GM23248 (cell line): ENCODE measurements at regions not wholly inside any gene's neighbourhood (a gene's known extent, or its start where the extent isn't known, plus 50 kb on each side); places are given as distances from the start of the nearest gene placed in this dataset.

ENCODE experiments used
- DNase-seq: peaks from one replicate; pipeline ENCODE4 v3.0.0-alpha.2; 2015
- H2AFZ ChIP-seq: fragments of 200-600 bp; sonication (generic); 2 replicates; pipeline ENCODE4 v1.6.1; 2016; ENCODE audit warnings: antibody characterized with exemption
- H3F3A ChIP-seq: fragments of 200-600 bp; sonication (generic); 2 replicates; pipeline ENCODE4 v1.6.1; 2016; ENCODE audit warnings: mild to moderate bottlenecking, antibody characterized with exemption, mixed run types; ENCODE audit not compliant: insufficient read depth
- H3K27ac ChIP-seq: fragments of 200-600 bp; sonication (generic); 2 replicates; pipeline ENCODE4 v1.5.1; 2016; ENCODE audit warnings: mild to moderate bottlenecking
- H3K27me3 ChIP-seq: fragments of 200-600 bp; sonication (generic); replicated peaks from 2 replicates; pipeline ENCODE4 v1.6.1; 2016; ENCODE audit warnings: mild to moderate bottlenecking; ENCODE audit not compliant: insufficient read depth
- H3K36me3 ChIP-seq: fragments of 200-600 bp; sonication (generic); 2 replicates; pipeline ENCODE4 v1.6.1; 2016; ENCODE audit warnings: low read depth, mild to moderate bottlenecking
- H3K4me1 ChIP-seq: fragments of 200-600 bp; sonication (generic); 2 replicates; pipeline ENCODE4 v1.6.1; 2016; ENCODE audit warnings: mild to moderate bottlenecking; ENCODE audit not compliant: insufficient read depth
- H3K4me2 ChIP-seq: fragments of 200-600 bp; sonication (generic); one replicate; pipeline ENCODE4 v1.6.1; 2016; ENCODE audit warnings: mild to moderate bottlenecking; ENCODE audit not compliant: unreplicated experiment
- H3K4me3 ChIP-seq: fragments of 200-600 bp; sonication (generic); 2 replicates; pipeline ENCODE4 v1.5.1; 2016; ENCODE audit warnings: mild to moderate bottlenecking
- H3K79me2 ChIP-seq: fragments of 200-600 bp; sonication (generic); 2 replicates; pipeline ENCODE4 v1.6.1; 2016; ENCODE audit warnings: mild to moderate bottlenecking; ENCODE audit not compliant: insufficient read depth
- H3K9ac ChIP-seq: fragments of 200-600 bp; sonication (generic); 2 replicates; pipeline ENCODE4 v1.6.1; 2016; ENCODE audit warnings: mild to moderate bottlenecking
- H3K9me2 ChIP-seq: fragments of 200-600 bp; sonication (generic); 2 replicates; pipeline ENCODE4 v1.6.1; 2016; ENCODE audit warnings: mixed run types, mild to moderate bottlenecking, moderate library complexity; ENCODE audit not compliant: insufficient read depth
- H3K9me3 ChIP-seq: fragments of 200-600 bp; sonication (generic); one replicate; pipeline ENCODE4 v1.6.1; 2017; ENCODE audit warnings: low read depth
- H4K20me1 ChIP-seq: fragments of 200-600 bp; sonication (generic); 2 replicates; pipeline ENCODE4 v1.6.0; 2016; ENCODE audit not compliant: insufficient read depth
- EZH2 ChIP-seq: fragments of 200-600 bp; sonication (generic); IDR thresholded peaks from 2 replicates; pipeline ENCODE4 v1.6.1; 2018; ENCODE audit warnings: antibody characterized with exemption, mild to moderate bottlenecking; ENCODE audit not compliant: insufficient read depth, poor library complexity, severe bottlenecking
- EZH2phosphoT487 ChIP-seq: fragments of 200-600 bp; sonication (generic); IDR thresholded peaks from 2 replicates; pipeline ENCODE4 v1.6.1; 2018; ENCODE audit warnings: antibody characterized with exemption, moderate library complexity, mild to moderate bottlenecking, low read depth; ENCODE audit not compliant: insufficient read depth
- WGBS, 2 experiments: methylation state at CpG; one replicate each; pipeline ENCODE4 v1.1.6; 2015 to 2017; ENCODE audit warnings: low lambda C conversion rate in 2 of 2, low coverage in 1 of 2; ENCODE audit errors: missing lambda C conversion rate in 2 of 2; 5-methylcytosine and 5-hydroxymethylcytosine counted together
- in situ Hi-C: fragments of 300-500 bp; cut with MboI; formaldehyde crosslinking; loops from 2 replicates; pipeline ENCODE4 v1.15.0; 2020

- in situ Hi-C loops = no loop called here
- Histone ChIP-seq H2AFZ (no peak overlapping the region), H3F3A (no peaks in the 10 kb centered on the region), H3K9me2 (no peaks in the 10 kb centered on the region), H3K4me3 (no peak overlapping the region), H3K9ac (no peak overlapping the region), H3K4me2 (no peak overlapping the region), H3K27me3 (no peaks in the 10 kb centered on the region), H3K27ac (no peak overlapping the region), H3K4me1 (no peaks in the 10 kb centered on the region), H4K20me1 (no peaks in the 10 kb centered on the region), H3K79me2 (no peaks in the 10 kb centered on the region), H3K36me3 (no peaks in the 10 kb centered on the region), H3K9me3 (no peaks in the 10 kb centered on the region)
- WGBS, 2 experiments = 66 to 68% methylated on average over 3 of the region's 3 CpGs
- TF ChIP-seq EZH2 (no peak), EZH2phosphoT487 (no peak)
- no peak for DNase-seq
Observed at GRCh38 chr1:14071581-14071980, 371.6 kb downstream of the PRDM2 start.

DNA sequence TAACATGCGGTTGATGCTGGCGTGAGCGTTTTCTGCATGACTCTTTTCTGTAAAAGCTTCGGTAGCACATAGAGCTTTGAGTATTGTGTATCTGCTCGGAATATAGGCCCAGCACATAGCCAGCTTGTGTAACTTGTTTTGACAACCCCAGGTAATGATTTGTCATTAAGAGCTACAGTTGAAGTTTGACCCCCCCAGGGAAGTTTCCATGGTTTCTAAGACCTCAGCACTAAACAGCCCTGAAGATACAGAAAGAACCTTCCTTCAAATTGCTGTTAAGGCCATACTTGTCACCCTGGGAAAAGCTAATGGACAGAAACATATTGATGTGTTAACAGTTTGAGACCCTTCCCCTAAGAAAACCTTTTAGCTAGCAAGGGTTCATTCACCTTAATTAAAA, 380.7 kb downstream of the PRDM2 start:
- no peak overlapping the region for H3K4me2 ChIP-seq
- no peak overlapping the region for H3K4me3 ChIP-seq
- no peak overlapping the region for H3K27ac ChIP-seq
- H3K4me1 ChIP-seq = no peaks in the 10 kb centered on the region
- H3K9me3 ChIP-seq = no peaks in the 10 kb centered on the region
- no peak overlapping the region for H2AFZ ChIP-seq
- H3K36me3 ChIP-seq = no peaks in the 10 kb centered on the region
- 81 to 83% methylated on average over 5 of the region's 5 CpGs for WGBS, 2 experiments
- TF ChIP-seq EZH2phosphoT487 (no peak), EZH2 (no peak)
- no peak for DNase-seq
- H3K79me2 ChIP-seq = no peaks in the 10 kb centered on the region
- no peaks in the 10 kb centered on the region for H3F3A ChIP-seq
- no peaks in the 10 kb centered on the region for H3K9me2 ChIP-seq
- H3K9ac ChIP-seq = no peak overlapping the region
- in situ Hi-C loops = no loop called here
- no peaks in the 10 kb centered on the region for H3K27me3 ChIP-seq
- H4K20me1 ChIP-seq = no peaks in the 10 kb centered on the region

- Histone ChIP-seq H3K9me3 (no peaks in the 10 kb centered on the region), H3K36me3 (no peaks in the 10 kb centered on the region), H2AFZ (no peak overlapping the region), H3K4me3 (no peak overlapping the region), H4K20me1 (no peaks in the 10 kb centered on the region), H3F3A (no peaks in the 10 kb centered on the region), H3K9me2 (no peaks in the 10 kb centered on the region), H3K79me2 (no peaks in the 10 kb centered on the region), H3K27ac (no peak overlapping the region), H3K4me2 (no peak overlapping the region), H3K4me1 (no peaks in the 10 kb centered on the region), H3K27me3 (no peaks in the 10 kb centered on the region), H3K9ac (no peak overlapping the region)
- no peak for TF ChIP-seq EZH2
- TF ChIP-seq EZH2phosphoT487 = no peak
- 39 to 45% methylated on average over 5 of the region's 5 CpGs for WGBS, 2 experiments
- DNase-seq = no peak
- in situ Hi-C loops = no loop called here
Observed at GRCh38 chr1:14082331-14082730, 382.3 kb downstream of the PRDM2 start.

- H3K36me3 ChIP-seq = no peaks in the 10 kb centered on the region
- no peak overlapping the region for H2AFZ ChIP-seq
- H3K9ac ChIP-seq = no peak overlapping the region
- H4K20me1 ChIP-seq = no peaks in the 10 kb centered on the region
- no peaks in the 10 kb centered on the region for H3K9me2 ChIP-seq
- no peak for TF ChIP-seq EZH2
- no peak for TF ChIP-seq EZH2phosphoT487
- H3K4me2 ChIP-seq = no peak overlapping the region
- no peaks in the 10 kb centered on the region for H3F3A ChIP-seq
- H3K79me2 ChIP-seq = no peaks in the 10 kb centered on the region
- H3K27me3 ChIP-seq = no peaks in the 10 kb centered on the region
- in situ Hi-C loops = no loop called here
- H3K9me3 ChIP-seq = no peaks in the 10 kb centered on the region
- no peaks in the 10 kb centered on the region for H3K4me1 ChIP-seq
- H3K27ac ChIP-seq = no peak overlapping the region
- no peak overlapping the region for H3K4me3 ChIP-seq
- DNase-seq = no peak
Observed at GRCh38 chr1:14083277-14083676, 383.3 kb downstream of the PRDM2 start.

DNA sequence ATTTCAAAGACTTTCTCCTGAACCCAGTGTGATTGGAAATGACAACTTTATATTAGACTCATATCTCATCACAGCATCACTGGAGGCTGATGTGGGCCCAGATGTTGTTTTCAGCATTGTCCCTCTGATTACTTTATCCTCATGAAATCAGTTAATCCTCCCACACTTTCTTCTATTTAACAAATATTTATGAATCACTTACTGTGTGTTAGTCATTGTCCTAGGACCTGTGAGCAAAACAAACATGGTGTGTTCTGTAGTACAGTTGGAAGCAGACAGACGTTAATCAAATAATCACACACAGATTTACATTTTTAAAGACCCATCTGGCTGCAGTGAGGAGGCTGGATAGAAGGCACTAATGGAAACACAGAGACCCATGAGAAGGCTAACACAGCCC, 383.7 kb downstream of the PRDM2 start:
- H3K9me3 ChIP-seq = no peaks in the 10 kb centered on the region
- TF ChIP-seq EZH2 (no peak), EZH2phosphoT487 (no peak)
- no peak overlapping the region for H2AFZ ChIP-seq
- in situ Hi-C loops = no loop called here
- H3K27me3 ChIP-seq = no peaks in the 10 kb centered on the region
- no peak overlapping the region for H3K27ac ChIP-seq
- H3F3A ChIP-seq = no peaks in the 10 kb centered on the region
- no peaks in the 10 kb centered on the region for H3K4me1 ChIP-seq
- no peaks in the 10 kb centered on the region for H3K36me3 ChIP-seq
- 0% methylated on average over 1 of the region's 1 CpG for WGBS, 2 experiments
- no peaks in the 10 kb centered on the region for H3K9me2 ChIP-seq
- no peaks in the 10 kb centered on the region for H3K79me2 ChIP-seq
- H3K9ac ChIP-seq = no peak overlapping the region
- no peak overlapping the region for H3K4me2 ChIP-seq
- no peaks in the 10 kb centered on the region for H4K20me1 ChIP-seq
- DNase-seq = peak; percentile 21
- no peak overlapping the region for H3K4me3 ChIP-seq
